Breast epithelium (tissue), 3 donors: ENCODE measurements at regions not wholly inside any gene's neighbourhood (a gene's known extent, or its start where the extent isn't known, plus 50 kb on each side); places are given as distances from the start of the nearest gene placed in this dataset.

Experiments used
- POLR2A ChIP-seq: fragments of 450-650 bp; IDR thresholded peaks from one replicate; pipeline ENCODE4 v1.6.1; 2016; ENCODE audit warnings: antibody characterized with exemption, mild to moderate bottlenecking, moderate library complexity
- POLR2AphosphoS5 ChIP-seq, 3 donors: sonication (generic); formaldehyde crosslinking; IDR thresholded peaks; one replicate each; pipeline ENCODE4 v1.6.1; 2017; ENCODE audit warnings: antibody characterized with exemption in 3 of 3
- TF ChIP-seq, protein P1 (sequence below), 3 donors: fragments of 450-650 bp; IDR thresholded peaks; one replicate each; pipeline ENCODE4 v1.5.1; 2016 to 2017; ENCODE audit warnings: antibody characterized with exemption in 3 of 3, mild to moderate bottlenecking in 3 of 3, moderate library complexity in 3 of 3

DNA sequence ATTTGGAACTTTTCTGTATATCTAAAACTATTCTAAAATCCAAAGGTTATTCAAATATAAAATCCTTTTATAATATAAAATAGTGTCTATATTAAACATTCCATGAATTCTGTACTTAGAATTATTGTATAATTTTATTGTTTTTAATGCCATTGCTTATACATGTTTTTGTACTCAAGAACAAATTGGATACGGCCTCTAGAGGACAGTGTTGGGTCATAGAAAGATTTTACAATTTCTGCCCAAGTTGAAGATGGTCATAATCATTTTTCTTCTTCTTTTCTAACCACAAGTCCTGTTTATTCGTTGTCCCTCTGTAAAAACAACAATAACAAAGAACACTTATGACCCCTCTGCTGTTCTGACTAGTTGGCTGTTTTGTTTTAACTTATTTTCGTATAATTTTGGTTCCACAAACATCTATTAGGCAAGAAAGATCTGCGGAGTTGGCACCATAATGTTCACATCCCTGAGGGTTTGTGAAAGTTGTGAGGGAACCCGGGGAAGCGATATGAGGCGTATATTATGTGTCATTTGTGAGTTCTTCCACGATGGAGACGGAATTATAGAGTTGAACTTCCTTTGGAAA is 75.7 kb upstream of the KIF26B start:
- TF ChIP-seq, protein P1, sequence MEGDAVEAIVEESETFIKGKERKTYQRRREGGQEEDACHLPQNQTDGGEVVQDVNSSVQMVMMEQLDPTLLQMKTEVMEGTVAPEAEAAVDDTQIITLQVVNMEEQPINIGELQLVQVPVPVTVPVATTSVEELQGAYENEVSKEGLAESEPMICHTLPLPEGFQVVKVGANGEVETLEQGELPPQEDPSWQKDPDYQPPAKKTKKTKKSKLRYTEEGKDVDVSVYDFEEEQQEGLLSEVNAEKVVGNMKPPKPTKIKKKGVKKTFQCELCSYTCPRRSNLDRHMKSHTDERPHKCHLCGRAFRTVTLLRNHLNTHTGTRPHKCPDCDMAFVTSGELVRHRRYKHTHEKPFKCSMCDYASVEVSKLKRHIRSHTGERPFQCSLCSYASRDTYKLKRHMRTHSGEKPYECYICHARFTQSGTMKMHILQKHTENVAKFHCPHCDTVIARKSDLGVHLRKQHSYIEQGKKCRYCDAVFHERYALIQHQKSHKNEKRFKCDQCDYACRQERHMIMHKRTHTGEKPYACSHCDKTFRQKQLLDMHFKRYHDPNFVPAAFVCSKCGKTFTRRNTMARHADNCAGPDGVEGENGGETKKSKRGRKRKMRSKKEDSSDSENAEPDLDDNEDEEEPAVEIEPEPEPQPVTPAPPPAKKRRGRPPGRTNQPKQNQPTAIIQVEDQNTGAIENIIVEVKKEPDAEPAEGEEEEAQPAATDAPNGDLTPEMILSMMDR (IDR thresholded peaks at IDR 0.05) = peak in 1 of 3 donors; percentile 39
- TF ChIP-seq POLR2A (no peak), POLR2AphosphoS5 (IDR thresholded peaks at IDR 0.05) (no peak)
